Heart left ventricle (tissue), 13 donors: ENCODE measurements at regions not wholly inside any gene's neighbourhood (a gene's known extent, or its start where the extent isn't known, plus 50 kb on each side); places are given as distances from the start of the nearest gene placed in this dataset.

ENCODE experiments used
- POLR2A ChIP-seq, 2 donors: fragments of 450-650 bp; IDR thresholded peaks; one replicate each; pipeline ENCODE4 v1.6.1; 2017; ENCODE audit warnings: antibody characterized with exemption in 2 of 2, mild to moderate bottlenecking in 2 of 2, moderate library complexity in 2 of 2
- TF ChIP-seq, protein P1 (sequence below), 12 donors: fragments of 200-600 bp; sonication (generic) in 4 of 12; IDR thresholded peaks; one replicate each; pipeline versions ENCODE4 v1.5.0 to v1.8.0; 2018 to 2022; ENCODE audit warnings: antibody characterized with exemption in 12 of 12, mild to moderate bottlenecking in 5 of 12
- donor health status: ischemic (EF 13 %, LVEDD 7.1; RV severe dilation, severe dysfunction).
- donor health status: DM: no; HTN: yes; CAD: no.
- donor health status: DM: no; HTN: no; CAD: no.
- donor health status: ischemic (EF 25% LVEDD 6.9; RV normal size, moderate dysfunction).
- donor health status: ischemic (EF 25% LVEDD 5.7; RV mildly dilated, moderate dysfunction).
- donor health status: ischemic (EF 35%, LVEDD 5.7; RV mildly dilated, moderate dysfunction).
- donor health status: nonischemic (EF 11% LVEDD 7.7; RV severe dilation, severe dysfunction).
- donor health status: DM: yes; HTN: yes; CAD: no.
- donor health status: PGD.
- donor health status: ischemic (EF 29% LVEDD 5.4; RV normal size, mild dysfunction).
- donor health status: nonischemic (EF 23%, LVEDD 6.1; RV moderate dilation, normal function).

DNA sequence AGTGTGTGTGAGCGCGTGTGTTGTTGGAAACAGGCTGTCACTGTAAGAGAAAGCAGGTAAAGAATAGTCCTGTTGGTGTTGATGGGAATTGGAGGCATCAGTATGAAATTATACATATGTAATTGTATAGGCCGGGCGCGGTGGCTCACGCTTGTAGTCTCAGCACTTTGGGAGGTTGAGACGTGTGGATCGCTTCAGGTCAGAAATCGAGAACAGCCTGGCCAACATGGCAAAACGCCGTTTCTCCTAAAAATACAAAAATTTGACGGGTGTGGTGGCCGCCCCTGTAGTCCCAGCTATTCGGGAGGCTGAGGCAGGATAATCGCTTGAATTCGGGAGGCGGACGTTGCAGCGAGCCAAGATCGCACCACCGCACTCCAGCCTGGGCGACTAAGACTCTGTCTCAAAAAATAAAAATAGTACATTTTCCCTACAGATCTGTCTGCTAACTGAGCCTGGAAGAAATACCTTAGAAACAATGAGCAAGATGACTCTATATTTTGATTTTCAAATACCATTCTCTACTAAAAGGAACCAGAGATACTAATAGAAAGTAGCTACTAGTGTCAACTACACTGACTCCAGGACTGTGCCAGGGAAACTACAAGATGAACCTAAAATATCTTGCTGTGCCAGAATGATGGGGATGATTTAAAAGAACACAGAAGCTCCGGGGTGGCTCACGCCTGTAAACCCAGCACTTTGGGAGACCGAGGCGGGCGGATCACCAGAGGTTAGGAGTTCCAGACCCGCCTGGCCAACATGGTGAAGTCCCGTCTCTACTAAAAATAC, 110.8 kb downstream of the TRIM27 start:
- TF ChIP-seq, protein P1, sequence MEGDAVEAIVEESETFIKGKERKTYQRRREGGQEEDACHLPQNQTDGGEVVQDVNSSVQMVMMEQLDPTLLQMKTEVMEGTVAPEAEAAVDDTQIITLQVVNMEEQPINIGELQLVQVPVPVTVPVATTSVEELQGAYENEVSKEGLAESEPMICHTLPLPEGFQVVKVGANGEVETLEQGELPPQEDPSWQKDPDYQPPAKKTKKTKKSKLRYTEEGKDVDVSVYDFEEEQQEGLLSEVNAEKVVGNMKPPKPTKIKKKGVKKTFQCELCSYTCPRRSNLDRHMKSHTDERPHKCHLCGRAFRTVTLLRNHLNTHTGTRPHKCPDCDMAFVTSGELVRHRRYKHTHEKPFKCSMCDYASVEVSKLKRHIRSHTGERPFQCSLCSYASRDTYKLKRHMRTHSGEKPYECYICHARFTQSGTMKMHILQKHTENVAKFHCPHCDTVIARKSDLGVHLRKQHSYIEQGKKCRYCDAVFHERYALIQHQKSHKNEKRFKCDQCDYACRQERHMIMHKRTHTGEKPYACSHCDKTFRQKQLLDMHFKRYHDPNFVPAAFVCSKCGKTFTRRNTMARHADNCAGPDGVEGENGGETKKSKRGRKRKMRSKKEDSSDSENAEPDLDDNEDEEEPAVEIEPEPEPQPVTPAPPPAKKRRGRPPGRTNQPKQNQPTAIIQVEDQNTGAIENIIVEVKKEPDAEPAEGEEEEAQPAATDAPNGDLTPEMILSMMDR (IDR thresholded peaks at IDR 0.05): no peak
- TF ChIP-seq POLR2A (IDR thresholded peaks at IDR 0.05): no peak
